NB4 (cell line): ENCODE measurements at regions not wholly inside any gene's neighbourhood (a gene's known extent, or its start where the extent isn't known, plus 50 kb on each side); places are given as distances from the start of the nearest gene placed in this dataset.

ENCODE experiments used
- POLR2A ChIP-seq: IDR thresholded peaks from 2 replicates; pipeline ENCODE4 v1.6.1; 2011; ENCODE audit warnings: mild to moderate bottlenecking; ENCODE audit not compliant: insufficient read length; ENCODE audit errors: extremely low read depth
- TF ChIP-seq, protein P1 (sequence below): IDR thresholded peaks from one replicate; pipeline ENCODE4 v1.5.1; 2012; ENCODE audit warnings: low read depth, low read length

DNA sequence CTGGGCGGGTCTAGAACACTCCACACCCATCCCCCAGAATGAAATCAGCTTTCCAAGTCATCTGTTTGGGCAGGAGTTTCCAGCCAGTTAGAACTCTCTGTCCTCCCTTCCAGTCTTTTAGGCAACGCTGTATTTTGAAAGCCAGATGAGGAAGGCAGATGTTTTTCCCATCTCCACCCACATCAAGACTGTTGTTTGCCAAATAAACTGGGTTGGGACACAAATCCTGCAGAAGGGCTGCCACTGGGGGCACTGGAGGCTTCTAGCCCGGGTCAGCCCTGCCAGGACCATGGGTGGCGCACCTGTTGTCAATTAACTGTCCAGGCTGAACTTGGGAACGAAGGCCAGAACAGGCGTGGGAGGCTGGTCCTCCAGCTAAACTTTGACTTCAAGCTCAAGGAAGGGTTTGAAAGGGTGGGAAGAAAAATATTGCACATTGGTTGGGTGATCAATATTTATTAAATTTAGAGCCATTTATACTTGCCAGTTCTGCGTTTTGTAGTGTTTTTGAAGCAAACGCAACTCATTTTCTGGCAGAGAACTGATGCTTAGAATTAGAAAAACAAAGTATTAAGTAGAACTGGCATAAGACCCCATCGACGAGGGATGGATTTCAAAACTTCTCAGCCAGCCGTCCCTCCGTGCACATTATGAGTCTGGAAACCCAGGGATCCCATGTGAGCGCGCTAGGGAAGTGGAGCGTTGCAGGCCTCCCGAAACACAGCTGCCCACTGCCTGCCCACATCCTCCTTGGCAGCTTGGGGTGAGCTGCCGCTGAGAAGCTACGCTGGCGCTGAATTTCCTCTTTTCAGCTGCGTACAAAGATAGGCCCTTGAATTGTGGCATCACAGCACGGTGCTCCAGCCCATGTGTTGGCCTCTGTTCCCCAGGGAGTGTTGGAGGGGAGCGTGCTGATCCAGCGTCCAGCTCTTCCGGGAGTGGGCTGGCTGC is 297.4 kb downstream of the QKI start:
- no peak for TF ChIP-seq POLR2A
- TF ChIP-seq, protein P1, sequence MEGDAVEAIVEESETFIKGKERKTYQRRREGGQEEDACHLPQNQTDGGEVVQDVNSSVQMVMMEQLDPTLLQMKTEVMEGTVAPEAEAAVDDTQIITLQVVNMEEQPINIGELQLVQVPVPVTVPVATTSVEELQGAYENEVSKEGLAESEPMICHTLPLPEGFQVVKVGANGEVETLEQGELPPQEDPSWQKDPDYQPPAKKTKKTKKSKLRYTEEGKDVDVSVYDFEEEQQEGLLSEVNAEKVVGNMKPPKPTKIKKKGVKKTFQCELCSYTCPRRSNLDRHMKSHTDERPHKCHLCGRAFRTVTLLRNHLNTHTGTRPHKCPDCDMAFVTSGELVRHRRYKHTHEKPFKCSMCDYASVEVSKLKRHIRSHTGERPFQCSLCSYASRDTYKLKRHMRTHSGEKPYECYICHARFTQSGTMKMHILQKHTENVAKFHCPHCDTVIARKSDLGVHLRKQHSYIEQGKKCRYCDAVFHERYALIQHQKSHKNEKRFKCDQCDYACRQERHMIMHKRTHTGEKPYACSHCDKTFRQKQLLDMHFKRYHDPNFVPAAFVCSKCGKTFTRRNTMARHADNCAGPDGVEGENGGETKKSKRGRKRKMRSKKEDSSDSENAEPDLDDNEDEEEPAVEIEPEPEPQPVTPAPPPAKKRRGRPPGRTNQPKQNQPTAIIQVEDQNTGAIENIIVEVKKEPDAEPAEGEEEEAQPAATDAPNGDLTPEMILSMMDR: peak; percentile 39
